HT-29 (cell line): ENCODE measurements at regions not wholly inside any gene's neighbourhood (a gene's known extent, or its start where the extent isn't known, plus 50 kb on each side); places are given as distances from the start of the nearest gene placed in this dataset.
A peak's percentile ranks its signal among the peaks of the same experiment; 100 is the strongest.
"Not testable (repeated sequence)": the region's sequence is repeated elsewhere in the genome, so short reads cannot be mapped to it uniquely, and the experiment has no call there.

Experiments
- DNase-seq: peaks from one replicate; pipeline ENCODE4 v3.0.0-alpha.2; 2015; ENCODE audit warnings: low spot score

DNA sequence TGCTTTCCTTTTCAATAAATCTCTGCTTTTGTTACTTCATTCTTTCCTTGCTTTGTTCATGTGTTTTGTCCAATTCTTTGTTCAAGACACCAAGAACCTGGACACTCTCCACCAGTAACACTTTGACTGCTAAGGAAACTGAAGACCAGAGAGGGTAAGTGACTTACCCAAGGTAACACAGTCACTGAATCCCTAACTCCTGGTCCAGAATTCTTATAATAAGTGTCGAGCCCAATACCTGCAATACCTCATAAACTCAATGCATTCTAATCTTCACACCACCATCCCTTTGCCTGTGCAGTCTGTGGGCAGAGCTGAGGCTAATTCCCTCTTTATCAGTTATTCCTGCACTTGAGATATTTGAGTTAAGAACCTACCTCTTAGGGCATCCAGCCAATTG, 237.8 kb downstream of the UACA start:
- no peak for DNase-seq

DNA sequence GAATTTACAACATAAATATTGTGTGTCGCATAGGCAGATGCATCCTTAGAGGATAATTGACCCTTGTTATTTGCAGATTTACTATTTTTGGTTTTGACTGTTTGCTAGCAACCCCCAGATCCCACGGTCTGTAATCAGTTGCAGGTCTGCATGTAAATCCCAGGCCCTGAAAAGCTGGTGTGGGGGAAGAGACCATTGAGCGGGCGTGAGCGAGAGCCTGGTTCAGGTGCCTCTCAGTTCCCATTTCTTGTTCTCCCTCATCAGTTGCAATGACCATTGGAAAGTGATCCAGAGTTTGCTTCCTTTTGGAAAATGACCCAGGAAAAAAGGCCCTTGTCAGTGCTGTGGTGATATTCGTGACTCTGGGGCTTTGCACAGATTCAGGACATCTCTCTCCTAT, 238.9 kb downstream of the UACA start:
- no peak for DNase-seq

DNA sequence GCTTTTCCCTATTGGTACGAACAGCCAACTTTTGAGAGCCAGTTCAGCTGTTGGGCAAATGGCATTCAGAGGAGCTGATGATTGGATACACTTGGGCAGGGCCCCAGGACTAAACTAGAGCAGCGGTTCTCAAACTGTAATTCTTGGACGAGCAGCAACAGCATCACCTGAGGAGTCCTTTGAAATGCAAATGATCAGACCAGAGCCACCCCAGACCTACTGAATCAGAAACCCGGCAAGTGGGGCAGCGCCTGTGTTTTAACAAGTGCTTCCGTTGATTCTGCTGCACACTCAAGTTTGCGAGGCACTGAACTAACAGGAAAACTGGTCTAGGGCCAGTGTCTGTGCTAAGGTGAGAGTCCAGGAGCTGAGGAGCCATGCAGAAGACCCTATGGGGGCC, 239.7 kb downstream of the UACA start:
- no peak for DNase-seq

GRCh38 chr15:70523192-70523591, 240.2 kb downstream of the UACA start:
- DNase-seq, result no peak

DNA sequence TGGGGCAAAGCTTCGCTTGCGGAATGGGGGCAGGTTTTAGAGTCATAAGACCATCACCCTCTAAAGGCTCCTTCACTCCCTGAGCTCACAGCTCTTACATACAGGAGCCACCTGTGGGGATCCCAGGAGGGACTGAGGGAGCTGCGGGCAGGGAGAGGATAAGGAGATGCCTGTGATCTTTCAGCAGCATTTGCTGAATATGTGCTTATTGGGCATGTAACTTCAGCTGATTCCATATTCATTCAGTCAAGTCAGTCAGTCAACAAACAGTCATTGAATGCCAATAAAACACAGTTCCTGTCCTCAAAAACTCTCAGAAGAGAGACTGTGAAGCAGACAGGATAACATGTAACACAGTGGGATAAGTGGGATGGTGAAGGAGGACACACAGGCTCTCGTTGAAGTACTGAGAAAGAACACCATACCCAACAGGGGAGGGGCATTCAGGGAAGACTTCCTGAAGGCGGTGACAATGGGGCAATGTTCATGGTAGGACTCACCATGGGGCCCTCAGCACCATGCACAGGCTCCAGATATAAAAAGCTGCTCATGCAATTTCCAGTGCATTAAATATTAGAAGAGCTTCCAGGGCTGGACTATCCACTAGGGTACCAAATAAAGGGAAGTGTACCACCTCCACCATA, 240.9 kb downstream of the UACA start:
- DNase-seq, result no peak

- no peak for DNase-seq
Measured at GRCh38 chr15:70521576-70522322, 241.6 kb downstream of the UACA start.

DNA sequence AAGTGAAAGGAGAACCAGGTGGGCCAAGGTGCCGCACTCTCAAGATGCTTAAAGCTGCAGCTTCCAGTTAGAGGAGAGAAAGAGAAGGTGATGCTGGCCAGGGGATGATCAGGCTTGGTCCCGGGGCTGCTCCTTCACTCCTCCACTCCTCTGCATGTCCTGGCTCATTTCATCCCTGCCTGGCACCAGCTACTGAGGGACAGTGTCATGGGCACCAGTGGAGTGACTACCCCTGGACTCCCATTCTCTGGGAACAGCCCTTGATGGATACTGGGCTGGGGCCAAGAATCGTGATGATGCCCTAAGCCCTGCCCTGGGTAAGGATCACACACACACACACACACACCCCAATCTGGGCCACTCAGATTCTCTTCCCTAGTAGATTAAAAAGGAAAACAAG, 243.7 kb downstream of the UACA start:
- DNase-seq, result no peak

DNA sequence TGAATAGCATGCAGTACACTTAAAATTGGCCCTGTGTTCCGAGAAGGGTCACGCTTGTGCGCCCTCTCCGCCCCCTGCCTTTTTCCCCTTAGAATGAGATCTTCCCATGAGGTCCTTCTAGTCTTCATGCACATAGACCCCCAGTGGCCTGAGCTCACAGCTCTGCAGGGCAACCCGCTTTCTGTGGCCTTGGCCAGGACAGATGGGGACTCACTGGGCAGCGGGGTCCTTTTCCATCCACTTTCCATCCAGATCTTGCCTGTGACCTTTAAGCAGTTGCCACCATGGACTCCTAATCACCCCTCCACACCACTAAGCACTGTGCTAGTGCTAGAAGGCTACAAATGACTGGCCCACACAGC, 244.4 kb downstream of the UACA start:
- no peak for DNase-seq

DNA sequence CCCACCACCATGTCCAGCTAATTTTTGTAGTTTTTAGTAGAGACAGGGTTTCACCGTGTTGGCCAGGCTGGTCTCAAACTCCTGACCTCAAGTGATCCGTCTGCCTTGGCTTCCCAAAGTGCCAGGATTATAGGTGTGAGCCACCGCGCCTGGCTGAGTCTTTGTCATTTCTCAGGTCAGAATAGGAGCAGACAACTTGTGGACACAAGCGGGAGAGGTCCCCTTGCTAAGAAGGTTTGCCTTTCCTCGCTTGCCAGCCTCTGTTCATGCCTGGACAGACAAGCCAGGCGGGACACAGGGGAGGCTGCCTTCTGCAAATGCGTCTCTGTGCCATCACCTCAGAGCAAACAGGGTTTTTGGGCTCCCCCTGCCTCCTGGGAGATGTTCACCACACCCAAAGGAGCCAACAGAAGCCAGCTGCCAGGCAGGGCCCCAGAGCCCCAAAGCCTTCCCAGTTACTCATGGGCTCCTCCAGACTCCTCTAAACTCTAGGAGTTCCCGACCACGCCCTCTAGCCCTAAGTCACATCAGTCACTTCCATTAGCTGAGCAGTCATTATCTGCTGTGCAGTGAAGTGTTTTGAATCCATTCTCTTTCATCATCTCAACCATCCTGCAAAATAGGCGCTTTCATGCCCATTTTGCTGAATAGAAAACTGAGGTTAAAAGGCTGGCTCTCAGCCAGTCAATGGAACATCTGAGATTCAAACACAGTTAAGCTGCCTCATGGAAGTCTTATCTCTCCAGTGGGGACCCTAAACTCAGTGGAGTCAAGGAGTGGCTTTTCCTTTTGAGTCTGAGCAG, 245.0 kb downstream of the UACA start:
- no peak for DNase-seq

DNA sequence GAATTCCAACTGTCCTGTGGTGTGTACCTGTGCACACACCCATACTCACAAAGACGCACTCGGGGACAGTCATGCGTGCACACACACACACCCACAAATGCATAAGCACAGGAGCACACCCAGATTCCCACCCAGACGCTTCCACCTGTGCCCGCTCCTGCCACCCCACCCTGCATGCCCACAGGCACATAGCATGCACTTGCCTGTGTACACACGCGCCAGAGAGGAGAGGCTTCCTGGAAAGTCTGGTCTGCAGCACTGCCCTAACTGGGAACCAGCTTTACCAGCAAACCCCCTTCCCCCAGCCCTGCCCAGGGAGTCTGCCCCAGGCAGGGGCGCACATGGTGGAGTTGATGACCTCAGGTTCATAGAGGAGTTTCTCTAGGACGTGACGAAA, 246.2 kb downstream of the UACA start:
- DNase-seq, result no peak

DNA sequence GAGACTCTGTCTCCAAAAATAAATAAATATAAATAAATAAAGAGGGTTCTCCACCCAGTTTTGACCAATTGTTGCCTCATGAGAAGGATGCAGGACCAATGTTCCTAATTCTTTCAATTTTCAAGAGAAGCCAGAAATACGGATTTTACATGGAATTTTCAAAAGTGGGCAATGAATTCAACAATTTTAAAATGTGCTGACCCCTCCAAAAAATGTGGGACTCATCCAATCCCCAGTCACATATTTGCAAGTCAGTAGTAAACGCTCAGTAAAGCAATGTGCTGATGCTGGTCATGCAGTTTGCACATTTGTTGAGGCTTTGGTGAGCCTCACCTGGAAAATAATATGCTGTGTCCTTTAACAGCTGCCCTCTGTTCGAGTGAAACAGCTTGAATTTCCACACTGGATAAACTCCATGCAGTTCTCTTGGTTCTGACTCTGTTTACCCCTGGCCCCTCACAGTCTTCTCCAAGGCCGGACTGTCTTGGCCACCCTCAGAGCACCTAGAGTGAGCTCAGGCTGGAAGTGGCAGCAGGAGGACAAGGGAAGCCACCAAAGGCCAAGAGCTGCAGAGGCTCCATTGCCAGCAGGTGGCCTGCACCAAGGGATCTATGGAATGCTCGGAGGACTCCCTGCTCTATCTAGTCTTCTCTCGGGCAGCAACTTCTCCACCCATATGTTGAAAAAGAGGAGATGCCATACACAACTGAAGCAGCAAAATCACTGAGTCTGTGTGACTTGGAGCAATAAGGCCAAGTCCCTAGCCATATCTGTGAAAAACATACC, 246.8 kb downstream of the UACA start:
- DNase-seq, result peak; percentile 54

GRCh38 chr15:70514251-70514650, 249.1 kb downstream of the UACA start:
- DNase-seq, result no peak

- DNase-seq, result peak; percentile 83
Measured at GRCh38 chr15:70513819-70514218, 249.5 kb downstream of the UACA start.

DNA sequence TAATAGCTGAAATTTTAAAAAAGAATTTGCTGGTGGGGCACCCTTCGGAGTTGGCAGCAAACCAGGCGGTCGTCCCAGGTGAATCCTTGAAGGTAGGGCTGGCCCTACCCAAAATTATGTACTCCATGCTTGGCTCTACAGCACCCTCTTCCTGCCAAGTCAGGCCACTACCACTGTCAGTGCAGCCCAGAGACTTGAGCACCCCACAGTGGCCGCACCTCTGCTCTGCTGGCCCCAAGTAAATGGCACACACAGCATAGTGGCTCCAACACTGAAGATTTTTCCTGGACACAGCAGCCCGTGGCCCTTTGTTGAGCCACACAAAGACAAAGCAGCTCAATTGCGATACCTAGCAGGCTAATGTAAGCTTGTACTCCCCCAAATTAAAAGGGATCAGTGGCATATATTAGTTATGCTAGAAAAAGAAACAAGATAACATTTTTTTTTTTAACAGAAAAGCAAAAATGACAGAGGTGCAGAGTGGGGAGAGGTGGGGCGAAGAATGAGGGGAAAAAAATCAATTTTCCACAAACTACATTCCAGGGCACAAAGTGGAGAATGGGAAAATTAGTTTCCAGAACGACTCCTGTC, 250.5 kb downstream of the UACA start:
- peak; percentile 79 for DNase-seq

DNA sequence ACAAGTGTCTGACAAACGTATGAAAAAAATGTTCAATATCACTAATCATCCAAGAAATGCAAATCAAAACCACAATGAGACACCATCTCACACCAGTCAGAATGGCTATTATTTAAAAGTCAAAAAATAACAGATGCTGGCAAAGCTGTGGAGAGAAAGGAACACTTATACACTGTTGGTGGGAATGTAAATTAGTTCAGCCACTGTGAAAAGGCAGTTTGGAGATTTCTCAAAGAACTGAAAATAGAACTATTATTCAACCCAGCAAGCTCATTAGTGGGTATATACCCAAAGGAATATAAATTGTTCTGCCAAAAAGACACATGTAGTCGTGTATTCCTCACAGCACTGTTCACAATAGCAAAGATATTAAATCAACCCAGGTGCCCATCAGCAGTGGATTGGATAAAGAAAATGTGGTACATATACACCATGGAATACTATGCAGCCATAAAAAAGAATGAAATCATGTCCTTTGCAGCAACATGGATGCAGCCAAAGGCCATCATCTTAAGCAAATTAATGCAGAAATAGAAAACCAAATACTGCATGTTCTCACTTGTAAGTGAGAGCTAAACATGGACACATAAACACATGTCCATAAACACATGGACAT, 251.3 kb downstream of the UACA start:
- DNase-seq, result not testable (repeated sequence)

DNA sequence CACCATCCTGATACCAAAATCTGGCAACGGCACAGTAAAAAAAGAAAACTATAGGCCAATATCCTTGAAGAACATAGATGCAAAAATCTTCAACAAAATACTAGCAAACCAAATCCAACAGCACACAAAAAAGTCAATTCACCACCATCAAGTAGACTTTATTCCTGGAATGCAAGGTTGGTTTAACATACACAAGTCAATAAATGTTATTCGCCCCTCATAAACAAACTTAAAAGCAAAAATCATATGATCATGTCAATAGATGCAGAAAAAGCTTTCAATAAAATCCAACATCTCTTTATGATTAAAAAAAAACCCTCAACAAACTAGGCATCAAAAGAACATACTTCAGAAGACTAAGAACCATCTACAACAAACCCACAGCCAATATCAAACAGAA, 252.9 kb downstream of the UACA start:
- no peak for DNase-seq

- no peak for DNase-seq
Measured at GRCh38 chr15:70509731-70510143, 253.6 kb downstream of the UACA start.

DNA sequence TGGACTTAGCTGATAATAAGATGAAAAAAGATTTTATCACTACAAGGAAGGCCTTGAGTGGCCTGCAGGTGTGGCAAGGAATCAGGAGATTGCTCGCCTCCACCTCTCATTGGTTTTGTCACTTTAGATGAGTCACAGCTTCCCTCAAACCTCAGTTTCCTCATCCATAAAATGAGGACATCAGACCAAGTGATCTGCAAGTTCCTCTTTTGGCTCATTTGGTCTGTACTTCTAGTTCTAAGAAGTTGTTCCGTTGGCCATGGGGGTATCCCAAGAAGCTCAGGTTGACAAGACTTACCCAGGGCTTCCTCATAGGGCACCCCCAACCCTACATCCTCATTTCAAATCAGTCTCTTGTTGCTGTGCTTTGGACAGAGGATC, 254.1 kb downstream of the UACA start:
- no peak for DNase-seq

DNA sequence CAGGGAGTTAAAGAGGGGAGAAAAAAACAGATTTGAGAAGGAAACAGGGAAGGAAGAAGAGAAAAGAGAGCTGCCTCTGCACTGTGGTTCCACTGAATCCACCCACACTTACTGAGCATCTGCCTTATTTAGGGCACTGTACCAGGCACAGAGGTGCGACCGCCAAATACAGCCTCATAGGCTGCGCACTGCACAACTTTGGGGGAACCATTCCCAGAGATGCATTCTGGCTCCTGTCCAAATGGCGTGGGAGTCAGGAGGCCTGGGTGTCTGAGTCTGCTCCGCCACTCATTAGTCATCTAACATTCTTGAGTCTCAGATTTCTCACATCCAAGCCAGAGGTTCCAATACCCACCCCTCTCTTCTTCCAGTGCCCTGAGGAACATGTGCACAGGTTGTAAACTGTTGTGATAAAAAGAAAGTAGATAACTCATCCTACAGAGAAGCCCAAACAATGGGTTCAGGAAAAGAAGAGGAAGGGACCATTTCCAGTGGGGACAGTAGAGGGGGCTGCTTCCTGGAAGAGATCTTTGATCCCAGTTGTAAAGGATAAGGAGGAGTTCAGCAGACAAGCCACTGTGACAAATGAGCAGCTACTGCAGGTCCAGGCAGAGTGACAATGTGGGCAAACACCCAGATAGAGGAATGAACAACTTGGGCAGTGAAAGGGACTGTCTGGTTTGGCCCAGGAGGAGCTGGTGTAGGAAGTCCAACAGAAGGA, 254.6 kb downstream of the UACA start:
- peak; percentile 97 for DNase-seq

GRCh38 chr15:70507772-70508371, 255.5 kb downstream of the UACA start:
- DNase-seq, result peak; percentile 91
